Fibroblast of pulmonary artery (primary cell): ENCODE measurements at regions not wholly inside any gene's neighbourhood (a gene's known extent, or its start where the extent isn't known, plus 50 kb on each side); places are given as distances from the start of the nearest gene placed in this dataset.

Experiments
- DNase-seq: peaks from one replicate; pipeline ENCODE4 v3.0.0-alpha.2; 2010; ENCODE audit warnings: low read depth
- H3K4me3 ChIP-seq: replicated peaks from 2 replicates; pipeline ENCODE4 v1.5.1; 2011; ENCODE audit warnings: low read depth, mild to moderate bottlenecking, control low read depth, low read length, moderate library complexity
- CTCF ChIP-seq: IDR thresholded peaks from 2 replicates; pipeline ENCODE4 v1.5.1; 2011; ENCODE audit warnings: mild to moderate bottlenecking, control low read depth, low read length, inconsistent platforms; ENCODE audit errors: missing control alignments

DNA sequence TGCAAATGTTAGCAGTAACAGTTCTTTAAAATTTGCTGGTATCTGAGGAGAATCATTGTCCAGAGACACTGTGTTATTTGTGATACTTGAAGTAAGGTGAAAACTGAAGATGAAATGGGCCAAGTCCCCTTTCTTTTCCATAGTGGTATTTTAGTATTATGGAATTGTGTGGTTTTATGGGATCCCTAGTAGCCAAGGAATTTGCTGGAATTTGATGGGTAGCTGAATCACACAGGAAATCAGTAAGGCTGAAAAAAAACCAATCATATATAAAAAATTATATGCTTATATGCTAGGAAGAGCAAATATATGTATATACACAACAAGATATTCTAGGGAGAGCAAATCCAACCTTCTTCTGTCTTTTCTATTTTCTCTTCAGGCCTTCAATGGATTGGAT lies 54.2 kb upstream of the TACR1 start:
- no peak for TF ChIP-seq CTCF
- no peak overlapping the region for H3K4me3 ChIP-seq
- DNase-seq = no peak

DNA sequence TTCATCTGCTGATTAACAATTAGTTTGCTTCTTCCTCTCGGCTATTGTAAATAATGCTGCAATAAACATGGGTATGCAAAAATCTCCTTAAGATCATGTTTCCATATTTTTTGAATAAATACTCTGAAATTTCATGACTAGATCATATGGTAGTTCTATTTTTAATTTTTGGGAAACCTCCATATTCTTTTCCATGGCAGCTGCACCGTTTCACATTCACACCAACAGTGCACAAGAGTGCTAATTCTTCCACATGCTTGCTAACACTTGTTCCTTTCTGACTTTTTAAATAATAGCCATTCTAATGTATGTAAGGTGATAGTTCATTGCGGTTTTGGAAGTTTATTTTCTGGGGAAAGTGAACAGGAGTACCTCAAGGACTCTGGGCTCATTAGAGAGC lies 52.6 kb upstream of the TACR1 start:
- no peak for DNase-seq
- no peak for TF ChIP-seq CTCF
- H3K4me3 ChIP-seq = no peak overlapping the region
